K562 (cell line): ENCODE measurements at regions not wholly inside any gene's neighbourhood (a gene's known extent, or its start where the extent isn't known, plus 50 kb on each side); places are given as distances from the start of the nearest gene placed in this dataset.

Source experiments
- ATAC-seq: fragments of 200-7000 bp; cut with Tn5 transposase; 3 replicates; pipeline ENCODE4 v1.9.1; 2020; ENCODE audit warnings: moderate library complexity
- BruUV-seq: library from RNA; stranded (reverse); fragments of 400-500 nt; replicated peaks from 2 replicates; lab custom pipeline; 2021; lab: Mats Ljungman, UMichigan
- CTCF ChIA-PET: fragments of 300-600 bp; formaldehyde crosslinking; extraction: SDS; loops from one replicate; lab custom pipeline; 2021; ENCODE audit warnings: low intra/inter-chr PET ratio; lab: Yijun Ruan, JAX
- POLR2A ChIA-PET: fragments of 300-600, 350-650 bp; sonication (Branson Sonifier 250); formaldehyde crosslinking; extraction: SDS; loops from one replicate; lab custom pipeline; 2021; ENCODE audit warnings: antibody characterized with exemption, inconsistent platforms; lab: Yijun Ruan, JAX
- DNase-seq, 4 experiments: peaks; one replicate each; pipeline versions ENCODE4 v3.0.0 to v3.0.0-alpha.2; 2011 to 2018; ENCODE audit warnings: low spot score in 3 of 4, mixed read lengths in 3 of 4; ENCODE audit errors: extremely low read depth in 1 of 4
- FAIRE-seq: peaks from 2 replicates; lab custom pipeline; 2011; peaks lifted over from hg19 to GRCh38; lab: Jason Lieb, UNC
- H2AFZ ChIP-seq: 2 replicates; pipeline ENCODE4 v1.6.0; 2011; ENCODE audit warnings: low read depth, low read length, control low read depth, inconsistent platforms
- H3K27ac ChIP-seq: fragments of 200-600 bp; 3 replicates; pipeline ENCODE4 v1.8.0; 2011; ENCODE audit warnings: low read depth, mild to moderate bottlenecking, control low read depth, inconsistent platforms, low read length, moderate library complexity, mixed read lengths; ENCODE audit errors: extremely low read depth
- H3K27me3 ChIP-seq, 2 experiments: fragments of 300-600 bp in 1 of 2; 2 replicates in 1 of 2; 3 replicates in 1 of 2; pipeline versions ENCODE4 v1.6.0 to v1.8.0; 2011; ENCODE audit warnings: inconsistent platforms in 2 of 2, low read length in 2 of 2, mild to moderate bottlenecking in 1 of 2, mixed read lengths in 1 of 2, moderate library complexity in 1 of 2; ENCODE audit not compliant: control insufficient read depth in 2 of 2, insufficient read depth in 2 of 2
- H3K36me3 ChIP-seq: fragments of 300-600 bp; 3 replicates; pipeline ENCODE4 v1.8.0; 2011; ENCODE audit warnings: mild to moderate bottlenecking, low read length, inconsistent platforms; ENCODE audit not compliant: control insufficient read depth, insufficient read depth
- H3K4me1 ChIP-seq, 2 experiments: fragments of 200-600 bp in 1 of 2; replicated peaks in 1 of 2; 2 replicates in 1 of 2; 3 replicates in 1 of 2; pipeline versions ENCODE4 v1.5.1 to v1.8.0; 2011; ENCODE audit warnings: inconsistent platforms in 2 of 2, low read length in 2 of 2, mild to moderate bottlenecking in 1 of 2, mixed read lengths in 1 of 2, moderate library complexity in 1 of 2; ENCODE audit not compliant: control insufficient read depth in 2 of 2, insufficient read depth in 2 of 2
- H3K4me2 ChIP-seq: 2 replicates; pipeline ENCODE4 v1.6.1; 2011; ENCODE audit warnings: low read length, control low read depth, inconsistent platforms, mixed read lengths; ENCODE audit not compliant: insufficient read depth
- H3K4me3 ChIP-seq: fragments of 200-600 bp; sonication (generic), shearing (Covaris generic); 2 replicates; pipeline ENCODE4 v1.5.1; 2016; ENCODE audit warnings: control low read depth, inconsistent platforms
- H3K79me2 ChIP-seq: fragments of 200-600 bp; 3 replicates; pipeline ENCODE4 v1.8.0; 2011; ENCODE audit warnings: low read length, inconsistent platforms; ENCODE audit not compliant: control insufficient read depth, insufficient read depth
- H3K9ac ChIP-seq, 2 experiments: 2 replicates each; pipeline versions ENCODE4 v1.6.0 to v1.6.1; 2011; ENCODE audit warnings: low read depth in 2 of 2, low read length in 2 of 2, control low read depth in 1 of 2, inconsistent platforms in 1 of 2, mild to moderate bottlenecking in 1 of 2, mixed read lengths in 1 of 2; ENCODE audit not compliant: insufficient read depth in 1 of 2
- H3K9me1 ChIP-seq: one replicate; pipeline ENCODE4 v1.6.0; 2011; ENCODE audit warnings: inconsistent platforms, mild to moderate bottlenecking, low read length, moderate library complexity; ENCODE audit not compliant: control insufficient read depth, insufficient read depth
- H3K9me3 ChIP-seq: replicated peaks from 2 replicates; pipeline ENCODE4 v1.5.1; 2011; ENCODE audit warnings: low read depth, low read length, inconsistent platforms; ENCODE audit not compliant: control insufficient read depth, insufficient read depth
- H4K20me1 ChIP-seq: replicated peaks from 2 replicates; pipeline ENCODE4 v1.6.1; 2011; ENCODE audit warnings: low read length, inconsistent platforms, mixed read lengths; ENCODE audit not compliant: control insufficient read depth, insufficient read depth
- CTCFL ChIP-seq: IDR thresholded peaks from 2 replicates; pipeline ENCODE4 v1.6.1; 2011; ENCODE audit warnings: borderline replicate concordance, low read depth, mild to moderate bottlenecking, moderate library complexity, low read length; ENCODE audit not compliant: insufficient read depth, poor library complexity, severe bottlenecking
- E2F1 ChIP-seq: sonication (generic); formaldehyde crosslinking; IDR thresholded peaks from 2 replicates; pipeline ENCODE4 v1.8.1; 2023; ENCODE audit warnings: mild to moderate bottlenecking, missing genetic modification reagents, moderate library complexity
- E2F5 ChIP-seq: sonication (generic); formaldehyde crosslinking; IDR thresholded peaks from 2 replicates; pipeline ENCODE4 v1.8.0; 2022; ENCODE audit warnings: mild to moderate bottlenecking, missing genetic modification reagents
- GTF2B ChIP-seq: IDR thresholded peaks from 2 replicates; pipeline ENCODE4 v1.6.1; 2011; ENCODE audit not compliant: insufficient read length; ENCODE audit errors: extremely low read depth
- JUN ChIP-seq, 2 experiments: sonication (generic) in 1 of 2; formaldehyde crosslinking in 1 of 2; IDR thresholded peaks; 2 replicates each; pipeline versions ENCODE4 v1.6.1 to v1.8.0; 2012 to 2022; ENCODE audit warnings: borderline replicate concordance in 2 of 2, mild to moderate bottlenecking in 2 of 2, improper control_type of control experiment in 1 of 2, low read depth in 1 of 2, low read length in 1 of 2, missing genetic modification reagents in 1 of 2
- POLR2A ChIP-seq: fragments of 450-650 bp; conservative IDR thresholded peaks from 2 replicates; pipeline ENCODE4 v1.6.1; 2016
- RBM22 ChIP-seq: fragments of 200-400 bp; formaldehyde crosslinking; IDR thresholded peaks from 2 replicates; pipeline ENCODE4 v1.6.1; 2018; ENCODE audit warnings: low read length, low read depth; ENCODE audit not compliant: poor library complexity, severe bottlenecking
- SNIP1 ChIP-seq: fragments of 450-650 bp; IDR thresholded peaks from 2 replicates; pipeline ENCODE4 v1.7.1; 2017; ENCODE audit warnings: low read depth, mild to moderate bottlenecking
- THAP7 ChIP-seq: fragments of 250-450 bp; sonication (Bioruptor Pico); IDR thresholded peaks from 2 replicates; pipeline ENCODE4 v1.5.0; 2021
- THRA ChIP-seq: fragments of 450-650 bp; IDR thresholded peaks from 2 replicates; pipeline ENCODE4 v1.6.1; 2017; ENCODE audit warnings: mild to moderate bottlenecking, moderate library complexity
- VEZF1 ChIP-seq: fragments of 200-800 bp; sonication (Bioruptor generic); IDR thresholded peaks from 2 replicates; pipeline ENCODE4 v1.6.1; 2017; ENCODE audit warnings: missing genetic modification characterization, missing compliant biosample characterization
- ZNF431 ChIP-seq: sonication (generic); formaldehyde crosslinking; IDR thresholded peaks from 2 replicates; pipeline ENCODE4 v1.8.0; 2022; ENCODE audit warnings: mild to moderate bottlenecking, missing genetic modification reagents
- ZNF583 ChIP-seq: fragments of 250-450 bp; sonication (Bioruptor Pico); IDR thresholded peaks from 2 replicates; pipeline ENCODE4 v1.4.0; 2020
- ZZZ3 ChIP-seq: fragments of 450-650 bp; IDR thresholded peaks from 2 replicates; pipeline ENCODE4 v1.6.1; 2016; ENCODE audit warnings: antibody characterized with exemption, mild to moderate bottlenecking, moderate library complexity
- in situ Hi-C: fragments of 300-500 bp; cut with MboI; formaldehyde crosslinking; loops from 4 replicates; pipeline ENCODE4 v1.15.0; 2018; ENCODE audit warnings: inconsistent platforms, mixed read lengths
- intact Hi-C: fragments of 100-400 bp; cut with micrococcal nuclease; formaldehyde crosslinking; loops from 2 replicates; pipeline ENCODE4 v1.14.2; 2022

- Histone ChIP-seq H3K4me3 (no peak overlapping the region), H2AFZ (no peak overlapping the region), H3K36me3 (no peaks in the 10 kb centered on the region), H3K27ac (no peak overlapping the region), H3K79me2 (no peaks in the 10 kb centered on the region), H3K27me3 (no peaks in the 10 kb centered on the region), H3K4me1 (no peaks in the 10 kb centered on the region), H3K4me2 (no peak overlapping the region), H3K9ac (no peak overlapping the region), H3K9me1 (no peaks in the 10 kb centered on the region), H3K9me3 (no peaks in the 10 kb centered on the region), H4K20me1 (no peaks in the 10 kb centered on the region)
- ChIA-PET POLR2A (no interaction called here), CTCF (no interaction called here)
- no TSS peak for BruUV-seq
- intact Hi-C loops (loop anchor here (10.0 kb wide), 4 partner anchors 446 to 1096 kb away; no protein-coding TSS in a partner anchor), in situ Hi-C loops (no loop called here)
- DNase-seq (no peak), ATAC-seq (no peak), FAIRE-seq (no peak)
- TF ChIP-seq ZNF583 (no peak), E2F1 (no peak), GTF2B (no peak), VEZF1 (no peak), THAP7 (CRISPR knock-in tag) (no peak), POLR2A (no peak), ZNF431 (CRISPR knock-in tag) (no peak), E2F5 (CRISPR knock-in tag) (no peak), THRA (no peak), RBM22 (no peak), ZZZ3 (no peak), JUN (IDR thresholded peaks at IDR 0.05; ENCODE audit: borderline replicate concordance, low read depth, low read length) (no peak), JUN (CRISPR knock-in tag; IDR thresholded peaks at IDR 0.05; ENCODE audit: borderline replicate concordance) (no peak), CTCFL (no peak), SNIP1 (no peak)
Observed at GRCh38 chr10:61148451-61148850, 204.5 kb upstream of the RHOBTB1 start.
